CD4-positive, alpha-beta T cell (primary cell): ENCODE measurements at regions not wholly inside any gene's neighbourhood (a gene's known extent, or its start where the extent isn't known, plus 50 kb on each side); places are given as distances from the start of the nearest gene placed in this dataset.

Experiments
- ATAC-seq: fragments of 200-7000 bp; cut with Tn5 transposase; one replicate; pipeline ENCODE4 v1.10.0; 2022; ENCODE audit warnings: mild to moderate bottlenecking; ENCODE audit not compliant: poor library complexity
- CTCF ChIA-PET: fragments of 350-600 bp; sonication (Branson Sonifier 250); formaldehyde crosslinking; loops from one replicate; lab custom pipeline; 2021; ENCODE audit warnings: antibody characterized with exemption, inconsistent platforms; lab: Charles Lee
- POLR2A ChIA-PET: fragments of 350-600 bp; sonication (Branson Sonifier 250); formaldehyde crosslinking; loops from one replicate; lab custom pipeline; 2021; ENCODE audit warnings: antibody characterized with exemption, inconsistent platforms; lab: Charles Lee
- DNase-seq, 14 experiments: peaks; one replicate each; pipeline ENCODE4 v3.0.0-alpha.2; 2013 to 2020; ENCODE audit warnings: mixed read lengths in 2 of 14
- H3K27ac ChIP-seq, 2 donors: one replicate each; pipeline versions ENCODE4 v1.5.1 to v1.7.0; 2013; ENCODE audit warnings: low read length in 2 of 2, low read depth in 1 of 2, mild to moderate bottlenecking in 1 of 2
- H3K27me3 ChIP-seq, 2 experiments: 1 replicate in 1 of 2; 2 replicates in 1 of 2; pipeline versions ENCODE4 v1.6.1 to v1.7.0; 2013; ENCODE audit warnings: low read length in 2 of 2, control low read depth in 1 of 2, mild to moderate bottlenecking in 1 of 2, moderate library complexity in 1 of 2; ENCODE audit not compliant: insufficient read depth in 2 of 2, control insufficient read depth in 1 of 2
- H3K36me3 ChIP-seq: one replicate; pipeline ENCODE4 v1.6.1; 2013; ENCODE audit warnings: low read length, control low read depth; ENCODE audit not compliant: insufficient read depth
- H3K4me1 ChIP-seq: one replicate; pipeline ENCODE4 v1.6.1; 2013; ENCODE audit warnings: low read length, control low read depth; ENCODE audit not compliant: insufficient read depth
- H3K4me3 ChIP-seq: one replicate; pipeline ENCODE4 v1.5.1; 2013; ENCODE audit warnings: mild to moderate bottlenecking, low read length, moderate library complexity
- H3K9me3 ChIP-seq, 2 experiments: 1 replicate in 1 of 2; 2 replicates in 1 of 2; pipeline versions ENCODE4 v1.6.1 to v1.7.0; 2013; ENCODE audit warnings: low read length in 2 of 2, mild to moderate bottlenecking in 2 of 2, control low read depth in 1 of 2, moderate library complexity in 1 of 2; ENCODE audit not compliant: control insufficient read depth in 1 of 2, insufficient read depth in 1 of 2
- H3K27ac Mint-ChIP-seq: one replicate; pipeline ENCODE4 v1.8.0; 2020; ENCODE audit warnings: mixed read lengths
- H3K27me3 Mint-ChIP-seq: one replicate; pipeline ENCODE4 v1.8.0; 2021; ENCODE audit warnings: mixed read lengths
- H3K36me3 Mint-ChIP-seq: one replicate; pipeline ENCODE4 v1.8.0; 2021; ENCODE audit warnings: low read depth, mixed read lengths
- H3K4me1 Mint-ChIP-seq: one replicate; pipeline ENCODE4 v1.8.0; 2021; ENCODE audit warnings: low read depth, mixed read lengths
- H3K4me3 Mint-ChIP-seq: one replicate; pipeline ENCODE4 v1.8.0; 2020; ENCODE audit warnings: mild to moderate bottlenecking, mixed read lengths
- H3K9me3 Mint-ChIP-seq: one replicate; pipeline ENCODE4 v1.8.0; 2020; ENCODE audit warnings: mixed read lengths
- intact Hi-C, 2 experiments: fragments of 100-400 bp; cut with DNase I in 1 of 2; cut with micrococcal nuclease in 1 of 2; formaldehyde crosslinking; loops; one replicate each; pipeline versions ENCODE4 v1.15.1 to v1.9.0; 2023 to 2025; cut with DNase I, micrococcal nuclease
- TF ChIP-seq, protein P1 (sequence below): fragments of 200-600 bp; IDR thresholded peaks from one replicate; pipeline ENCODE4 v1.8.0; 2022; ENCODE audit warnings: antibody characterized with exemption, mild to moderate bottlenecking

DNA sequence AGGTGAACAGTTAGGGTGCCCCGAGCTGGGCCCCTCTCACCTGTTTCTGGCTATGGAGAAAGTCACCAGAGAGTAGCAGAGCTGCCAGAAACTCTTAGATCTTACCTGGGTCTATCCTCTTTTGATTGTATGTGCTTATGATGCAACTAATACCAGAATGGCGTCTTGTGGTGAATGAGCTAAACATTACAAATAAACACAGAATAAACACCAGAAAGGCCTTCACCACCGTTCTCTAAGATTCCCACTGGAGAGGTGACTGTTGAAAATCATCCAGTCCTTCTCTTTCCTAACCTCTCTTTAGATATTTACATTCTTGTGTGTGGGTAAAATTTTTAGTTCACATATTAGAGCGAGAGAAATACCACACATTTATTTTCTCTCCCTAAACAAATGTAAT, 241.7 kb upstream of the GAS1 start:
- Histone ChIP-seq H3K4me3 (no peak overlapping the region), H3K27me3 (peaks cover 0 to under 1% of the 10 kb centered on the region in 2 experiments), H3K27ac (no peak overlapping the region), H3K9me3 (no peaks in the 10 kb centered on the region), H3K36me3 (no peaks in the 10 kb centered on the region), H3K4me1 (no peaks in the 10 kb centered on the region)
- no peaks in the 10 kb centered on the region for H3K9me3 Mint-ChIP-seq
- intact Hi-C loops = no loop called here
- H3K27ac Mint-ChIP-seq = no peak overlapping the region
- no peak overlapping the region for H3K4me3 Mint-ChIP-seq
- DNase-seq = no peak
- no peak for ATAC-seq
- ChIA-PET CTCF (no interaction called here), POLR2A (no interaction called here)
- peaks cover 22% of the 10 kb centered on the region for H3K27me3 Mint-ChIP-seq
- no peaks in the 10 kb centered on the region for H3K4me1 Mint-ChIP-seq
- no peaks in the 10 kb centered on the region for H3K36me3 Mint-ChIP-seq
- TF ChIP-seq, protein P1, sequence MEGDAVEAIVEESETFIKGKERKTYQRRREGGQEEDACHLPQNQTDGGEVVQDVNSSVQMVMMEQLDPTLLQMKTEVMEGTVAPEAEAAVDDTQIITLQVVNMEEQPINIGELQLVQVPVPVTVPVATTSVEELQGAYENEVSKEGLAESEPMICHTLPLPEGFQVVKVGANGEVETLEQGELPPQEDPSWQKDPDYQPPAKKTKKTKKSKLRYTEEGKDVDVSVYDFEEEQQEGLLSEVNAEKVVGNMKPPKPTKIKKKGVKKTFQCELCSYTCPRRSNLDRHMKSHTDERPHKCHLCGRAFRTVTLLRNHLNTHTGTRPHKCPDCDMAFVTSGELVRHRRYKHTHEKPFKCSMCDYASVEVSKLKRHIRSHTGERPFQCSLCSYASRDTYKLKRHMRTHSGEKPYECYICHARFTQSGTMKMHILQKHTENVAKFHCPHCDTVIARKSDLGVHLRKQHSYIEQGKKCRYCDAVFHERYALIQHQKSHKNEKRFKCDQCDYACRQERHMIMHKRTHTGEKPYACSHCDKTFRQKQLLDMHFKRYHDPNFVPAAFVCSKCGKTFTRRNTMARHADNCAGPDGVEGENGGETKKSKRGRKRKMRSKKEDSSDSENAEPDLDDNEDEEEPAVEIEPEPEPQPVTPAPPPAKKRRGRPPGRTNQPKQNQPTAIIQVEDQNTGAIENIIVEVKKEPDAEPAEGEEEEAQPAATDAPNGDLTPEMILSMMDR = no peak

- H3K9me3 Mint-ChIP-seq = no peaks in the 10 kb centered on the region
- POLR2A ChIA-PET = no interaction called here
- no peak overlapping the region for H3K4me3 ChIP-seq
- no peak overlapping the region for H3K27ac Mint-ChIP-seq
- ATAC-seq (no peak), DNase-seq (no peak)
- intact Hi-C loops = no loop called here
- H3K36me3 ChIP-seq = no peaks in the 10 kb centered on the region
- TF ChIP-seq, protein P1 = no peak
- peaks cover 44% of the 10 kb centered on the region for H3K27me3 Mint-ChIP-seq
- CTCF ChIA-PET = no interaction called here
- no peaks in the 10 kb centered on the region for H3K4me1 ChIP-seq
- peaks cover 4 to 8% of the 10 kb centered on the region in 2 experiments for H3K27me3 ChIP-seq
- H3K9me3 ChIP-seq = no peaks in the 10 kb centered on the region
- no peaks in the 10 kb centered on the region for H3K4me1 Mint-ChIP-seq
- H3K27ac ChIP-seq = no peak overlapping the region
- H3K4me3 Mint-ChIP-seq = no peak overlapping the region
- no peaks in the 10 kb centered on the region for H3K36me3 Mint-ChIP-seq
These were observed 245.8 kb upstream of the GAS1 start for GRCh38 chr9:87193151-87193550.

DNA sequence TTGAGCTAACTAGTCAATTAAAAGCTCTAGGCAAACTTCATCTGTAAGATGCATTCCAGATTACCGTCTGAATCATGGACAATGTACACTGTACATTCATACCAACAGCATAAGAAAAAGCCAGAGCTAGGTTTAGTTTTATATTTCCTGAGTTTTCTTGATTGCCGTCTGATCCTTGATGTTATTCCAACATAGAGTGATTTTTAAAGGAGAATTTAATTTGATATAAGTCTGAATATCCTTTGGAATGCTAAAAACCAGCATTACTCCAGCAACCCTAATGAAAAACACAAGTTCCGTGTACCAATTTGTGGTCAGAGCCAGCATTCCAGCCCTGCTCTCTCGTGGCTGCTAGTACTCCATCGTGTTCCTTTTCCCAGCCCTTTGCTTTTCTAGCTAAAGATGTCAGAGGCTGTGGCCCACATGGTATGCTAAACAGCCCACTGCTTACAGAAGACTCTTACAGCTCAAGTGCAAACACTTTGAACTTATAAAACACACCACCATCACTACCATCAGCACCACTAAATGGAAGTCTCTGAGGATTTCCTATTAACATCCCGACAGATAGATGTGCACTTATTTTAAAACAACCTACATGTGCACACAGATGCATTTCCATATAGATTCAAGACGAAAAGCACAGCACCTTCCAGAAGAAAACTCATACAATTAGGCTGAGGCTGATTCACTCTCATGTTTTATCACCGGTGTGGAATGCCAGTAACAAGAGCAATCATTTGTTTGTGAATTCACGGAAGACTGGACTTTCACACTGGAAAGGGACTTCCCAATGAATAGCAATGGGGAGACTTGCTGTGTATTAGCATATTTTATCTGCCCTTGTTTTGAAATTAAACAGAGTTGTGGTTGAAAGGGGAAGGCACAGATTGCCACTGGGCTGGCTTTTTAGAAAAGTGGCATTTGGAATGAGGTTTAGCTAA, 246.9 kb upstream of the GAS1 start:
- intact Hi-C loops = no loop called here
- H3K4me1 ChIP-seq = no peaks in the 10 kb centered on the region
- Mint-ChIP-seq H3K36me3 (no peaks in the 10 kb centered on the region), H3K9me3 (no peaks in the 10 kb centered on the region), H3K27me3 (peaks cover 40% of the 10 kb centered on the region), H3K27ac (no peak overlapping the region), H3K4me1 (no peaks in the 10 kb centered on the region), H3K4me3 (no peak overlapping the region)
- DNase-seq = no peak
- no peak for ATAC-seq
- CTCF ChIA-PET = no interaction called here
- H3K4me3 ChIP-seq = no peak overlapping the region
- TF ChIP-seq, protein P1 = no peak
- no peaks in the 10 kb centered on the region for H3K9me3 ChIP-seq
- POLR2A ChIA-PET = no interaction called here
- peaks cover 4 to 8% of the 10 kb centered on the region in 2 experiments for H3K27me3 ChIP-seq
- no peak overlapping the region for H3K27ac ChIP-seq
- no peaks in the 10 kb centered on the region for H3K36me3 ChIP-seq
